ENCODE measurements at regions not wholly inside any gene's neighbourhood (a gene's known extent, or its start where the extent isn't known, plus 50 kb on each side); places are given as distances from the start of the nearest gene placed in this dataset.

- TF ChIP-seq CTCF (IDR thresholded peaks at IDR 0.05; ENCODE audit: insufficient read depth, low read length) (no peak), POLR2AphosphoS5 (IDR thresholded peaks at IDR 0.05; ENCODE audit: low read depth) (no peak), GABPA (IDR thresholded peaks at IDR 0.05; ENCODE audit: low read depth) (no peak), REST (IDR thresholded peaks at IDR 0.05; ENCODE audit: insufficient replicate concordance, low read depth) (no peak)
Observed at GRCh38 chr2:36185624-36186023, 170.0 kb upstream of the CRIM1 start.

Measured in HL-60 (cell line).